PC-9 (cell line): ENCODE measurements at regions not wholly inside any gene's neighbourhood (a gene's known extent, or its start where the extent isn't known, plus 50 kb on each side); places are given as distances from the start of the nearest gene placed in this dataset.

Experiments used
- BruUV-seq: library from RNA; stranded (reverse); fragments of 400-500 nt; replicated peaks from 2 replicates; lab custom pipeline; 2021; lab: Mats Ljungman, UMichigan
- CTCF ChIA-PET: fragments of 300-600 bp; sonication (Branson Sonifier 250); formaldehyde crosslinking; loops from one replicate; lab custom pipeline; 2022; ENCODE audit warnings: antibody characterized with exemption; lab: Charles Lee
- POLR2A ChIA-PET: fragments of 300-600 bp; sonication (Branson Sonifier 250); formaldehyde crosslinking; loops from one replicate; lab custom pipeline; 2022; ENCODE audit warnings: antibody characterized with exemption; ENCODE audit not compliant: unreplicated experiment; lab: Charles Lee
- DNase-seq, 2 experiments: peaks; one replicate each; pipeline versions ENCODE4 v3.0.0 to v3.0.0-alpha.2; 2015 to 2022; ENCODE audit warnings: mixed read lengths in 1 of 2
- H2AFZ ChIP-seq: fragments of 200-600 bp; sonication (generic); 2 replicates; pipeline ENCODE4 v1.8.1; 2017; ENCODE audit warnings: antibody characterized with exemption
- H3F3A ChIP-seq: fragments of 200-600 bp; sonication (generic); 2 replicates; pipeline ENCODE4 v1.8.1; 2017; ENCODE audit warnings: antibody characterized with exemption, mild to moderate bottlenecking, low read depth; ENCODE audit not compliant: insufficient read depth
- H3K27ac ChIP-seq: fragments of 200-600 bp; sonication (generic); 2 replicates; pipeline ENCODE4 v1.6.1; 2016; ENCODE audit warnings: mixed run types
- H3K27me3 ChIP-seq: fragments of 200-600 bp; sonication (generic); 2 replicates; pipeline ENCODE4 v1.6.1; 2016; ENCODE audit warnings: low read depth, mixed run types; ENCODE audit not compliant: insufficient read depth
- H3K36me3 ChIP-seq: fragments of 200-600 bp; sonication (generic); 2 replicates; pipeline ENCODE4 v1.6.1; 2016; ENCODE audit warnings: low read depth, mixed run types
- H3K4me1 ChIP-seq: fragments of 200-600 bp; sonication (generic); replicated peaks from 2 replicates; pipeline ENCODE4 v1.6.1; 2016; ENCODE audit warnings: mixed run types; ENCODE audit not compliant: insufficient read depth
- H3K4me2 ChIP-seq: fragments of 200-600 bp; sonication (generic); 2 replicates; pipeline ENCODE4 v1.6.1; 2017; ENCODE audit warnings: mixed run types
- H3K4me3 ChIP-seq: fragments of 200-600 bp; sonication (generic); 2 replicates; pipeline ENCODE4 v1.6.1; 2016; ENCODE audit warnings: mixed run types
- H3K79me2 ChIP-seq: fragments of 200-600 bp; sonication (generic); 2 replicates; pipeline ENCODE4 v1.6.1; 2017; ENCODE audit warnings: low read depth, mixed run types
- H3K9me2 ChIP-seq: fragments of 200-600 bp; sonication (generic); 2 replicates; pipeline ENCODE4 v1.8.1; 2017; ENCODE audit warnings: mild to moderate bottlenecking; ENCODE audit not compliant: insufficient read depth
- H3K9me3 ChIP-seq: fragments of 200-600 bp; sonication (generic); 2 replicates; pipeline ENCODE4 v1.8.1; 2016; ENCODE audit warnings: low read depth; ENCODE audit not compliant: insufficient read depth
- H4K20me1 ChIP-seq: fragments of 200-600 bp; sonication (generic); 2 replicates; pipeline ENCODE4 v1.8.1; 2017; ENCODE audit not compliant: insufficient read depth
- EZH2 ChIP-seq: fragments of 200-600 bp; sonication (generic); IDR thresholded peaks from 2 replicates; pipeline ENCODE4 v1.8.0; 2017; ENCODE audit warnings: antibody characterized with exemption, low read depth
- intact Hi-C: fragments of 100-400 bp; cut with micrococcal nuclease; formaldehyde crosslinking; loops from one replicate; pipeline ENCODE4 v1.10.0; 2022; ENCODE audit not compliant: unreplicated experiment
- TF ChIP-seq, protein P1 (sequence below): fragments of 200-600 bp; sonication (generic); conservative IDR thresholded peaks from 2 replicates; pipeline ENCODE4 v1.6.1; 2017; ENCODE audit warnings: mixed run types, antibody characterized with exemption, mild to moderate bottlenecking, moderate library complexity

DNA sequence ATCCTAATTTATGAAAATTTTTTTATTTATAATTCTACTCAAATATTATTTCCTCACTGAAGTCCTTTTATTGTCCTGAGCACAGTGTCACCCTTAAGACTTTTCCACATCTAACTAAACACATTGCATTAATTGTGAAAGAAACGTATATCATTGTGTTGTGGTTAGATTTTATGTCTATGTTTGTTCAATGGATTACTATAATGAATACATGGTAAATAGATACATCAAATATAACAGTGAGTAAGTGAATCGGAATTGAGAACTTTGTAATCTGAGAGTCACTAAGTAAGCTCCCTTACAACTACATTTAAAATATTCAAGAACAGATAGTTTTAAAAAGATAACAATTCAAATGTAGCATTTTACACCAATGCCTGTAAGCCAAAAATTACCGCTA, 417.6 kb upstream of the PCDH20 start:
- no peaks in the 10 kb centered on the region for H3K79me2 ChIP-seq
- intact Hi-C loops, result no loop called here
- BruUV-seq, result no TSS peak
- ChIA-PET CTCF (no interaction called here), POLR2A (no interaction called here)
- no peaks in the 10 kb centered on the region for H3K9me3 ChIP-seq
- H3K4me3 ChIP-seq, result no peak overlapping the region
- no peaks in the 10 kb centered on the region for H3K36me3 ChIP-seq
- no peak overlapping the region for H2AFZ ChIP-seq
- H3K27me3 ChIP-seq, result no peaks in the 10 kb centered on the region
- no peaks in the 10 kb centered on the region for H4K20me1 ChIP-seq
- H3K27ac ChIP-seq, result no peak overlapping the region
- H3K4me1 ChIP-seq, result no peaks in the 10 kb centered on the region
- no peaks in the 10 kb centered on the region for H3K9me2 ChIP-seq
- no peak for TF ChIP-seq EZH2
- TF ChIP-seq, protein P1, sequence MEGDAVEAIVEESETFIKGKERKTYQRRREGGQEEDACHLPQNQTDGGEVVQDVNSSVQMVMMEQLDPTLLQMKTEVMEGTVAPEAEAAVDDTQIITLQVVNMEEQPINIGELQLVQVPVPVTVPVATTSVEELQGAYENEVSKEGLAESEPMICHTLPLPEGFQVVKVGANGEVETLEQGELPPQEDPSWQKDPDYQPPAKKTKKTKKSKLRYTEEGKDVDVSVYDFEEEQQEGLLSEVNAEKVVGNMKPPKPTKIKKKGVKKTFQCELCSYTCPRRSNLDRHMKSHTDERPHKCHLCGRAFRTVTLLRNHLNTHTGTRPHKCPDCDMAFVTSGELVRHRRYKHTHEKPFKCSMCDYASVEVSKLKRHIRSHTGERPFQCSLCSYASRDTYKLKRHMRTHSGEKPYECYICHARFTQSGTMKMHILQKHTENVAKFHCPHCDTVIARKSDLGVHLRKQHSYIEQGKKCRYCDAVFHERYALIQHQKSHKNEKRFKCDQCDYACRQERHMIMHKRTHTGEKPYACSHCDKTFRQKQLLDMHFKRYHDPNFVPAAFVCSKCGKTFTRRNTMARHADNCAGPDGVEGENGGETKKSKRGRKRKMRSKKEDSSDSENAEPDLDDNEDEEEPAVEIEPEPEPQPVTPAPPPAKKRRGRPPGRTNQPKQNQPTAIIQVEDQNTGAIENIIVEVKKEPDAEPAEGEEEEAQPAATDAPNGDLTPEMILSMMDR, result no peak
- H3F3A ChIP-seq, result no peaks in the 10 kb centered on the region
- DNase-seq, result no peak
- no peak overlapping the region for H3K4me2 ChIP-seq

DNA sequence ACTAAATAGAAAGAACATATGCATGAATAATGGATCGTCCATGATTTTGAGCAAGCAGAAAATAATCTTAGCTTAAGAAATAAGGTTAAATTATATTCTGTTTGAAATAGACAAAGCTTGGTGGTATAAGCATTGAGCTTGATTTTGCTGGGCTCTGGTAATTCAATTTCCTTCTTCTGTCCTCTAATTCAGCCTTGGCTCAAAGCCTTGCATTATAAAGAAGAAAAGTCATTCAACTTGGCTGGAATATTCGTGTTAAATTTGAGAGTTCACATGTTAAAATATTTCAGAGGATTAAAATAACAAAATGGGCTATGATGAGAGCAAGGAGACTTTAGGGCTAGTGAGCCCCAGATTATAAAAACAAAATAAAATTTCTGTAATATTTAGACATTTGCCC, 415.4 kb upstream of the PCDH20 start:
- CTCF ChIA-PET, result no interaction called here
- Histone ChIP-seq H3K4me2 (no peak overlapping the region), H3K9me3 (no peaks in the 10 kb centered on the region), H3K4me1 (no peaks in the 10 kb centered on the region), H2AFZ (no peak overlapping the region), H4K20me1 (no peaks in the 10 kb centered on the region), H3K9me2 (no peaks in the 10 kb centered on the region), H3K4me3 (no peak overlapping the region), H3F3A (no peaks in the 10 kb centered on the region), H3K27ac (no peak overlapping the region), H3K36me3 (no peaks in the 10 kb centered on the region), H3K79me2 (no peaks in the 10 kb centered on the region), H3K27me3 (no peaks in the 10 kb centered on the region)
- TF ChIP-seq, protein P1, result no peak
- no peak for TF ChIP-seq EZH2
- no peak for DNase-seq
- POLR2A ChIA-PET, result no interaction called here
- intact Hi-C loops, result no loop called here
- no TSS peak for BruUV-seq

DNA sequence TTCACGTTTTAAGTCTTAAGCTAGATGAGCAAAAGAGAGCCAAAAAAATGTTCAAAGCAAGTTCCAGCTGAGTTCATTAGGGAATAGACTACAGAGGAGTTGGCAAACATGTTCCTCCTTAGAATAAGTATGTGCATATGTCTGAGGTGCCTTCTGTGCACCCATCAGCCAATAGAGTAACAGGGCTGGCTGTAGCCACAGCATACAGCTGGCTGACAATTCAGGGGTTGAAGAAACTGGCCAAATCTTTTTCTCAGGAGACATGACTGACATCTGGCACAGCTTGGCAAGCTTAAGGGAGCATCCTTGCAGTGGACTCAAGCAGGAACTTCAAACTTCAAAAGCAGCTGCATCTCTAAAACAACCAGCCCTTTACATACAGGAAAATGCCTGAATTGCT, 414.8 kb upstream of the PCDH20 start:
- Histone ChIP-seq H3K27ac (no peak overlapping the region), H3K27me3 (no peaks in the 10 kb centered on the region)
- BruUV-seq, result no TSS peak

More for the DNA sequence above, 414.8 kb upstream of the PCDH20 start:
- CTCF ChIA-PET, result no interaction called here
- DNase-seq, result no peak
- H3K36me3 ChIP-seq, result no peaks in the 10 kb centered on the region
- H2AFZ ChIP-seq, result no peak overlapping the region
- H3K79me2 ChIP-seq, result no peaks in the 10 kb centered on the region
- no peak overlapping the region for H3K4me2 ChIP-seq
- no peaks in the 10 kb centered on the region for H3K9me2 ChIP-seq
- H3K4me3 ChIP-seq, result no peak overlapping the region
- TF ChIP-seq, protein P1, result no peak
- no peak for TF ChIP-seq EZH2
- H3K9me3 ChIP-seq, result no peaks in the 10 kb centered on the region
- POLR2A ChIA-PET, result no interaction called here
- intact Hi-C loops, result no loop called here
- no peaks in the 10 kb centered on the region for H3K4me1 ChIP-seq
- H3F3A ChIP-seq, result no peaks in the 10 kb centered on the region
- H4K20me1 ChIP-seq, result no peaks in the 10 kb centered on the region
